GM13977 (cell line): ENCODE measurements at regions not wholly inside any gene's neighbourhood (a gene's known extent, or its start where the extent isn't known, plus 50 kb on each side); places are given as distances from the start of the nearest gene placed in this dataset.

ENCODE experiments used
- DNase-seq: peaks from one replicate; pipeline ENCODE4 v3.0.0; 2012; ENCODE audit warnings: low spot score
- in situ Hi-C: fragments of 300-500 bp; cut with MboI; formaldehyde crosslinking; loops from one replicate; pipeline ENCODE4 v1.12.0; 2022; ENCODE audit warnings: low sequenced_read_pairs, low pct_unique_long_range_greater_than_20kb, mixed read lengths, inconsistent platforms; ENCODE audit not compliant: unreplicated experiment
- TF ChIP-seq, protein P1 (sequence below): IDR thresholded peaks from 2 replicates; pipeline ENCODE4 v1.5.1; 2012; ENCODE audit warnings: mild to moderate bottlenecking, control low read depth; ENCODE audit not compliant: insufficient read depth; ENCODE audit errors: extremely low read depth, missing control alignments

DNA sequence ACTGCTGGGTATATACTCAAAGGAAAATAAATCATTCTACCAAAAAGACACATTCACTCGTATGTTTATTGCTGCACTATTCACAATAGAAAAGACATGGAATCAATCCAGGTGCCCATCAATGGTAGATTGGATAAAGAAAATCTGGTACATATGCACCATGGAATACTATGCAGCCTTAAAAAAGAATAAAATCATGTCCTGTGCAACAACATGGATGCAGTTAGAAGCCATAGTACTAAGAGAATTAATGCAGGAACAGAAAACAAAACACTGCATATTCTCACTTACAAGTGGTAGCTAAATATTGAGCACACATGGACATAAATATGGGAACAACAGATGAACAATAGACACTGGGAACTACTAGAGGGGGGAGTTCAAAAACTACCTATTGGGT lies 96.3 kb downstream of the FAM76B start:
- in situ Hi-C loops = no loop called here
- TF ChIP-seq, protein P1, sequence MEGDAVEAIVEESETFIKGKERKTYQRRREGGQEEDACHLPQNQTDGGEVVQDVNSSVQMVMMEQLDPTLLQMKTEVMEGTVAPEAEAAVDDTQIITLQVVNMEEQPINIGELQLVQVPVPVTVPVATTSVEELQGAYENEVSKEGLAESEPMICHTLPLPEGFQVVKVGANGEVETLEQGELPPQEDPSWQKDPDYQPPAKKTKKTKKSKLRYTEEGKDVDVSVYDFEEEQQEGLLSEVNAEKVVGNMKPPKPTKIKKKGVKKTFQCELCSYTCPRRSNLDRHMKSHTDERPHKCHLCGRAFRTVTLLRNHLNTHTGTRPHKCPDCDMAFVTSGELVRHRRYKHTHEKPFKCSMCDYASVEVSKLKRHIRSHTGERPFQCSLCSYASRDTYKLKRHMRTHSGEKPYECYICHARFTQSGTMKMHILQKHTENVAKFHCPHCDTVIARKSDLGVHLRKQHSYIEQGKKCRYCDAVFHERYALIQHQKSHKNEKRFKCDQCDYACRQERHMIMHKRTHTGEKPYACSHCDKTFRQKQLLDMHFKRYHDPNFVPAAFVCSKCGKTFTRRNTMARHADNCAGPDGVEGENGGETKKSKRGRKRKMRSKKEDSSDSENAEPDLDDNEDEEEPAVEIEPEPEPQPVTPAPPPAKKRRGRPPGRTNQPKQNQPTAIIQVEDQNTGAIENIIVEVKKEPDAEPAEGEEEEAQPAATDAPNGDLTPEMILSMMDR = no peak
- no peak for DNase-seq

DNA sequence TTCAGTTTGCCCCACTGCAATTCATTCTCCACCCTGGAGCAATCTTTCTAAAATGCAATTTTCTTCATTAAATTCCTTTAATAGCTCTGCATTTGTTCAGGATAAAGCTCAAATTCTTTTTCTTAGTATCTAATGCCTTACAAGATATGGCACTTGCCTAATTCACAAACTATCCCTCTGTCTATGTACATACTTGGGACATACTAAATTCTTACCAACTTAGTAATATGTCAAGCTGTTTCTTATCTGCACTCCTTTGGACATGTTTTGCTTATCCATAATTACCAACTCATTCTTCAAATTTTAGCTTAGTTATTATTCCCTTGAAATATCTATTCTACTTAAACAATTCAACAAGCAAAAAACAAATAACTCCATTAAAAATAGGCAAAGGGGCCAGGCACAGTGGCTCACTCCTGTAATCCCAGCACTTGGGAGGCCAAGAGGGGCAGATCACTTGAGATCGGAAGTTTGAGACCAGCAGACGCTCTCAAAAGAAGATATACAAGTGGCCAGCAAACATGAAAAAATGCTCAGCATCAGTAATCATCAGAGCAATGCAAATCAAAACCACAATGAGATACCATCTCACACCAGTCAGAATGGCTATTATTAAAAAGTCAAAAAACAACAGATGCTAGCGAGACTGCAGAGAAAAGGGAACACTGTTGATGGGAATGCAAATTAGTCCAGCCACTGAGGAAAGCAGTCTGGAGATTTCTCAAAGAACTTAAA lies 96.9 kb downstream of the FAM76B start:
- in situ Hi-C loops = no loop called here
- TF ChIP-seq, protein P1 = no peak
- DNase-seq = no peak

DNA sequence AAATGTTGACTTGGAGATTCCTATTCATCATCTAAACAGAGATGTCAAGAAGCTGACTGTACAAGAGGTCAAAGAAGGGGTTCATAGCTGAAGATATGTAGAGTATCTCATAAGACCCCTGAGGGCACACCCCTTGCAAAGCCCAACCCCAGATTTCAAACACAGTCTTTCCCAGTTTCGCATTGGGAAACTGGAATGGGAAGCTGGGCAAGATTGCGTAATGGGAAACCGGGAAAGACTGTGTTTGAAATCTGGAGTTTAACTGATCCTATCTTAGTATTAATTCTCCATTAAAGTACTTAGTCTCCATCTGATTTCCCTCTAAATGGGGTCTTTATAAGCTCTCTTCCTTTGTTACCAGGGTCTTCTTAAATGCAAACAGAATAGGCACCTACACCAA lies 99.5 kb downstream of the FAM76B start:
- no peak for DNase-seq
- TF ChIP-seq, protein P1 = no peak
- in situ Hi-C loops = no loop called here

DNA sequence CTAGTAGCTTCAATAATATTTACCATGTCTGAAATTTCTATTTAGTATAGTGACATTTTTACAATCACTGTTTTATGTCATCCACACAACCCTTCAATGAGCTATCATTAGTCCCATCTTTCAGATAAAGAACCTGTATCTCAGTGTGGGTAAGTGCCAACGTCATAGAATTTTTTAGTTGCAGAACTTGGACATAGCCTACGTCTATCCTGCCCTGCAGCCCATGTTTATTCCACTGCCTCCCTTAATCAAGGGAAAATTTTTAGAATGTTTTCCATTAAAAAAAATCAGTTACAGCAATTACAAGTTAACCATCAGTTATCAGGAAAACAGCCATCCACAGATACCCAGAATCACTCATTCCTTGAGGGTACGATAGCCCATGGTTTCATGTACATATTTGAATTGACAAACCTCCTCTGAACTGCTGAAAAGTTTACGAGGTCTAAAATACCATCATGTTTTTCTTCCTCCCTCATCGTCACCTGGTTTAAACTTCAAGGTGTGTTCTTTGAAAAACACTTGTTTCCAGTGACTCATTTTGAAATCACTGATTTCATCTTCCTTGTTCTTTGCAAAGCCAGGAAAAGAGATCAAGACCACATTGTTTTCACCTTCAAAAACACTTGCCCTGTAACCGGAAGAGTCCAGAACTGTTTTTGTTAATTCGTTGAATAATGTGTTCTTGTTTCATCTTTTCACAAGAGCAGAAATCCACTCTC lies 100.9 kb downstream of the FAM76B start:
- TF ChIP-seq, protein P1 = no peak
- DNase-seq = no peak
- in situ Hi-C loops = no loop called here

DNA sequence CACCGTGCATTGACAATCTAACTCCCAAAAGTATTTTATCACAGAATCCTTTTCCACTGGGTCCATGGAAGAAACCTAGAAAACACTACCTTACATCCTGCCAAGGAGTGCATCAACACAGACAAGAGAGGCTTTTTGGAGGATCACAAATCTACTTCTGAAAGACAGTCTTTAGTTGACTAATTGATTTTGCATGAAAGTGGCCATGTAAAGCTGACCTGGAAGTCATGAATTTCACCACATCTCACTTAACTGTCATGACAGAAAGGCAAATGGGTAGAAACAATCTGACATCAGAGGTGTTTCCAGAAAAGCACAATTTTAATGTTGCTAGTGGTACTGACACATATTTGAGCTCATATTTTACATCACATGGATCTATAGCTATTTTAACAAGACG lies 101.6 kb downstream of the FAM76B start:
- in situ Hi-C loops = no loop called here

DNA sequence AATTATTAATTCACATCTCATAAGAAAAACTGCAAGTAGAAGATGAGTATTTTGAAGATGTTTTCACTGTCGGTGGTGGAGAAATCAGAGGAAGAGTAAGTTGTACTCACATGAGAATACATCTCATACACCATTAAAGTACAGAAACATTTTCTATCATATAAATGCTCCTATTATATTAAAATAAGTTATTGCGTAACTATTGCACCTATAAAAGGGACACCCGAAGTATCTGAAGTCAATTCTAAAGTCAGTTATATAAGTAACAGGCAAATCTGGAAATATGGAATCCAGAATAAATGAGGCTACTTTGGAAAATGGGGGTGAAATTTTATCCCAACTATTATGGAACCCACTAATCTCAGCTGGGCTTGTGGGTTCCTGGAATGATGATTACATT lies 103.3 kb downstream of the FAM76B start:
- in situ Hi-C loops = no loop called here
- TF ChIP-seq, protein P1 = no peak
- no peak for DNase-seq

More for the DNA sequence above, 101.6 kb downstream of the FAM76B start:
- TF ChIP-seq, protein P1 = no peak
- no peak for DNase-seq
